Activated CD4-positive, alpha-beta memory T cell treated with anti-CD3 and anti-CD28 coated beads for 36 hours (primary cell): ENCODE measurements at regions not wholly inside any gene's neighbourhood (a gene's known extent, or its start where the extent isn't known, plus 50 kb on each side); places are given as distances from the start of the nearest gene placed in this dataset.

Experiments
- CTCF ChIA-PET: fragments of 350-600 bp; sonication (Branson Sonifier 250); formaldehyde crosslinking; loops from one replicate; lab custom pipeline; 2021; ENCODE audit warnings: antibody characterized with exemption, inconsistent platforms; lab: Charles Lee
- POLR2A ChIA-PET: fragments of 350-600 bp; sonication (Branson Sonifier 250); formaldehyde crosslinking; loops from one replicate; lab custom pipeline; 2021; ENCODE audit warnings: antibody characterized with exemption; lab: Charles Lee
- DNase-seq: peaks from one replicate; pipeline ENCODE4 v3.0.0-alpha.2; 2020
- H3K27ac Mint-ChIP-seq: one replicate; pipeline ENCODE4 v1.8.0; 2021; ENCODE audit warnings: mixed read lengths
- H3K27me3 Mint-ChIP-seq: one replicate; pipeline ENCODE4 v1.8.0; 2021; ENCODE audit warnings: mixed read lengths
- H3K36me3 Mint-ChIP-seq: one replicate; pipeline ENCODE4 v1.8.0; 2021; ENCODE audit warnings: mixed read lengths
- H3K4me1 Mint-ChIP-seq: one replicate; pipeline ENCODE4 v1.8.0; 2021; ENCODE audit warnings: low read depth, mixed read lengths
- H3K4me3 Mint-ChIP-seq: one replicate; pipeline ENCODE4 v1.8.0; 2021; ENCODE audit warnings: mild to moderate bottlenecking, mixed read lengths
- H3K9me3 Mint-ChIP-seq: one replicate; pipeline ENCODE4 v1.8.0; 2021; ENCODE audit warnings: mixed read lengths
- intact Hi-C: fragments of 100-400 bp; cut with micrococcal nuclease; formaldehyde crosslinking; loops from one replicate; pipeline ENCODE4 v1.15.1; 2023

GRCh38 chr7:26924149-26924767 lies 59.9 kb upstream of the SKAP2 start:
- CTCF ChIA-PET, result interaction anchor here (0.8 kb wide), 1 partner anchor 68 kb away, joined by 3 read pairs; no protein-coding TSS in a partner anchor

GRCh38 chr7:26919906-26920493 lies 55.6 kb upstream of the SKAP2 start:
- no peak for DNase-seq
- H3K27ac Mint-ChIP-seq, result no peak overlapping the region
- no peaks in the 10 kb centered on the region for H3K36me3 Mint-ChIP-seq
- ChIA-PET CTCF (no interaction called here), POLR2A (no interaction called here)
- peaks cover 7% of the 10 kb centered on the region for H3K27me3 Mint-ChIP-seq
- H3K9me3 Mint-ChIP-seq, result no peaks in the 10 kb centered on the region
- intact Hi-C loops, result no loop called here
- H3K4me1 Mint-ChIP-seq, result no peaks in the 10 kb centered on the region
- H3K4me3 Mint-ChIP-seq, result no peak overlapping the region

More at GRCh38 chr7:26924149-26924767, 59.9 kb upstream of the SKAP2 start:
- Mint-ChIP-seq H3K4me3 (no peak overlapping the region), H3K27me3 (peaks cover 8% of the 10 kb centered on the region), H3K27ac (no peak overlapping the region), H3K9me3 (no peaks in the 10 kb centered on the region), H3K4me1 (no peaks in the 10 kb centered on the region), H3K36me3 (no peaks in the 10 kb centered on the region)
- POLR2A ChIA-PET, result no interaction called here
- intact Hi-C loops, result no loop called here
- no peak for DNase-seq

GRCh38 chr7:26918241-26918640 lies 53.9 kb upstream of the SKAP2 start:
- CTCF ChIA-PET, result no interaction called here
- POLR2A ChIA-PET, result no interaction called here

GRCh38 chr7:26916779-26917320 lies 52.5 kb upstream of the SKAP2 start:
- no peak overlapping the region for H3K27ac Mint-ChIP-seq
- peaks cover 7% of the 10 kb centered on the region for H3K27me3 Mint-ChIP-seq
- no peaks in the 10 kb centered on the region for H3K9me3 Mint-ChIP-seq
- no peak for DNase-seq
- intact Hi-C loops, result no loop called here
- ChIA-PET CTCF (no interaction called here), POLR2A (no interaction called here)
- no peaks in the 10 kb centered on the region for H3K4me1 Mint-ChIP-seq
- no peaks in the 10 kb centered on the region for H3K36me3 Mint-ChIP-seq
- no peak overlapping the region for H3K4me3 Mint-ChIP-seq

More at GRCh38 chr7:26918241-26918640, 53.9 kb upstream of the SKAP2 start:
- no peaks in the 10 kb centered on the region for H3K9me3 Mint-ChIP-seq
- intact Hi-C loops, result no loop called here
- H3K27me3 Mint-ChIP-seq, result peaks cover 7% of the 10 kb centered on the region
- H3K36me3 Mint-ChIP-seq, result no peaks in the 10 kb centered on the region
- H3K4me3 Mint-ChIP-seq, result no peak overlapping the region
- no peak overlapping the region for H3K27ac Mint-ChIP-seq
- DNase-seq, result no peak
- H3K4me1 Mint-ChIP-seq, result no peaks in the 10 kb centered on the region

- ChIA-PET POLR2A (no interaction called here), CTCF (no interaction called here)
- H3K27ac Mint-ChIP-seq, result no peak overlapping the region
- intact Hi-C loops, result no loop called here
- H3K36me3 Mint-ChIP-seq, result no peaks in the 10 kb centered on the region
- DNase-seq, result no peak
- H3K9me3 Mint-ChIP-seq, result no peaks in the 10 kb centered on the region
- H3K4me3 Mint-ChIP-seq, result no peak overlapping the region
- H3K27me3 Mint-ChIP-seq, result peaks cover 7% of the 10 kb centered on the region
- no peaks in the 10 kb centered on the region for H3K4me1 Mint-ChIP-seq
Observed at GRCh38 chr7:26916336-26916735, 51.9 kb upstream of the SKAP2 start.
